ENCODE measurements at regions not wholly inside any gene's neighbourhood (a gene's known extent, or its start where the extent isn't known, plus 50 kb on each side); places are given as distances from the start of the nearest gene placed in this dataset.
A peak's percentile ranks its signal among the peaks of the same experiment; 100 is the strongest.
"Not testable (repeated sequence)": the region's sequence is repeated elsewhere in the genome, so short reads cannot be mapped to it uniquely, and the experiment has no call there.

- DNase-seq (ENCODE audit: extremely low read depth, low read depth), result no peak
- no peak for TF ChIP-seq CTCF (IDR thresholded peaks at IDR 0.05; ENCODE audit: low read depth, low read length)
Measured at GRCh38 chr14:106129274-106129673, 602.9 kb downstream of the TMEM121 start.

- not testable (repeated sequence) for DNase-seq (ENCODE audit: extremely low read depth, low read depth)
Measured at GRCh38 chr14:106129904-106130661, 603.7 kb downstream of the TMEM121 start.

- DNase-seq (ENCODE audit: extremely low read depth, low read depth), result not testable (repeated sequence)
Measured at GRCh38 chr14:106133126-106133525, 606.7 kb downstream of the TMEM121 start.

- no peak for TF ChIP-seq CTCF (IDR thresholded peaks at IDR 0.05; ENCODE audit: low read depth, low read length)
- no peak for DNase-seq (ENCODE audit: extremely low read depth, low read depth)
Measured at GRCh38 chr14:106134886-106135285, 608.5 kb downstream of the TMEM121 start.

GRCh38 chr14:106141242-106142220 lies 615.1 kb downstream of the TMEM121 start:
- TF ChIP-seq CTCF (IDR thresholded peaks at IDR 0.05; ENCODE audit: low read depth, low read length), result no peak
- no peak for DNase-seq (ENCODE audit: extremely low read depth, low read depth)

- DNase-seq (ENCODE audit: extremely low read depth, low read depth), result not testable (repeated sequence)
Measured at GRCh38 chr14:106145731-106146130, 619.3 kb downstream of the TMEM121 start.

- DNase-seq (ENCODE audit: extremely low read depth, low read depth), result not testable (repeated sequence)
- peak; percentile 40 for TF ChIP-seq CTCF (IDR thresholded peaks at IDR 0.05; ENCODE audit: low read depth, low read length)
Measured at GRCh38 chr14:106153362-106153955, 627.1 kb downstream of the TMEM121 start.

- no peak for TF ChIP-seq CTCF (IDR thresholded peaks at IDR 0.05; ENCODE audit: low read depth, low read length)
Measured at GRCh38 chr14:106163316-106163715, 636.9 kb downstream of the TMEM121 start.

GRCh38 chr14:106163812-106164211 lies 637.4 kb downstream of the TMEM121 start:
- DNase-seq (ENCODE audit: extremely low read depth, low read depth), result not testable (repeated sequence)

More at GRCh38 chr14:106163316-106163715, 636.9 kb downstream of the TMEM121 start:
- DNase-seq (ENCODE audit: extremely low read depth, low read depth), result no peak
